LNCAP (cell line): ENCODE measurements at regions not wholly inside any gene's neighbourhood (a gene's known extent, or its start where the extent isn't known, plus 50 kb on each side); places are given as distances from the start of the nearest gene placed in this dataset.

ENCODE experiments used
- TF ChIP-seq, protein P1 (sequence below): fragments of 450-650 bp; IDR thresholded peaks from 2 replicates; pipeline ENCODE4 v1.5.1; 2017; ENCODE audit warnings: mild to moderate bottlenecking

DNA sequence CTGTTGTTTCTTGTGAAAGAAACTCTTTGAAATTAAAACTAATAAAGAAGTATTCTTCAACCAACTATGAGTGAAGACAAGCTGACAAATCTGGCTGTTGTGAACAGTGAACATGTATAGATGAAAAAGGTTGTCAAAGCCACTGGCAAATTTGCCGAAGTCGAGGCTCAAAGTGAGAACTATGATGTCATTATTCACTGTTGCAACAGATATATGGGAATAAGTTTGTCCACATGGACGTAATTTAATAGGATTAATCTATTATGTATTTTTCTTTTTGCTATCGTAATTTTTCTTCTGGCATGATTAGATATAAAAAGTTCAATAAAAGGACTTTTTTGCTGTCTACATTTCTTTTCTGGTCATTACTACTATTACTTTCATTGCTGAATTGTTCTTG, 223.2 kb upstream of the ZNF507 start:
- TF ChIP-seq, protein P1, sequence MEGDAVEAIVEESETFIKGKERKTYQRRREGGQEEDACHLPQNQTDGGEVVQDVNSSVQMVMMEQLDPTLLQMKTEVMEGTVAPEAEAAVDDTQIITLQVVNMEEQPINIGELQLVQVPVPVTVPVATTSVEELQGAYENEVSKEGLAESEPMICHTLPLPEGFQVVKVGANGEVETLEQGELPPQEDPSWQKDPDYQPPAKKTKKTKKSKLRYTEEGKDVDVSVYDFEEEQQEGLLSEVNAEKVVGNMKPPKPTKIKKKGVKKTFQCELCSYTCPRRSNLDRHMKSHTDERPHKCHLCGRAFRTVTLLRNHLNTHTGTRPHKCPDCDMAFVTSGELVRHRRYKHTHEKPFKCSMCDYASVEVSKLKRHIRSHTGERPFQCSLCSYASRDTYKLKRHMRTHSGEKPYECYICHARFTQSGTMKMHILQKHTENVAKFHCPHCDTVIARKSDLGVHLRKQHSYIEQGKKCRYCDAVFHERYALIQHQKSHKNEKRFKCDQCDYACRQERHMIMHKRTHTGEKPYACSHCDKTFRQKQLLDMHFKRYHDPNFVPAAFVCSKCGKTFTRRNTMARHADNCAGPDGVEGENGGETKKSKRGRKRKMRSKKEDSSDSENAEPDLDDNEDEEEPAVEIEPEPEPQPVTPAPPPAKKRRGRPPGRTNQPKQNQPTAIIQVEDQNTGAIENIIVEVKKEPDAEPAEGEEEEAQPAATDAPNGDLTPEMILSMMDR = no peak

DNA sequence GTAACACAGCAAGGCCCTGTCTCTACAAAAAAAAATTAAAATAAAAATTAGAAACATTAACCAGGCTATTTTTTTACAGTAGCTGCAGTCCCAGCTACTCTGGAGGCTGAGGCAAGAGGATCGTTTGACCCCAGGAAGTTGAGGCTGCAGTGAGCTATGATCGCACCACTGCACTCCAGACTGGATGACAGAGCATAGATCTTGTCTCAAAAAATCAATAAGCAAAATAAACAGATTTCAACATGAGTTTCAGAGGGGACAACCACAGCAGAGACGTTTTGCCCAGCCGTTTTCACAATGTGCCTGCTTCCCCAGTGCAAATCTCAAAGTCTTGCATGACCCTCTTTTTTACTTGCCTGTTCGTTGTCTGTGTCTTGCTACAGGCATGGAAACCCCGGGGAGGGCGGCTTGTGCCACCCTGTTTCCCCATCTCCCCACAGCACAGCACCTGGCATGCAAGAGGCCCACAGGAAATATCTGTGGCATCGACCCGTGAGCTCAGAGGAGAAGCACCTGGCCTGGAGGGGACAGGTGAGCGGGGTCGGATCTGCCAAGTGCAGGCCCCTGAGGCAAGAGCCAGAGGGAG, 222.0 kb upstream of the ZNF507 start:
- TF ChIP-seq, protein P1 = no peak

DNA sequence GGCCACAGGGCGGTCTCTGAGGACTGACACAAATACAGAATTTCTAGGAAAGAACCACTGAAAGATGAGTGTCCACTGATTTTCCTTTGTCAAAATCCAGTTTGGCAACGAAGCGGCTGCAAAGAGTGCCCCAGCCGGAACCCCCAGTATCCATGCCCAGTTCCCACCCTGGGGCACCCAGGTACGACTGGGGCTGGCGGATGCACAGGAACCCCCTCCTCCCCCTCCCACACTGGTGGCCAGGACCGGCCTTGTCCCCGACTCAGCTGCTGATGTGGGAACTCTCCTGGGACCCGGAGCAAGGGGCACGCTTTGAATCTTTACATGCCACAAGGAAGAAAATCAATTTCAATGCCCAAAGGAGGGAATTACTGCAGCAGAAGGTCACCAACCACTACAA, 220.8 kb upstream of the ZNF507 start:
- TF ChIP-seq, protein P1 = no peak

DNA sequence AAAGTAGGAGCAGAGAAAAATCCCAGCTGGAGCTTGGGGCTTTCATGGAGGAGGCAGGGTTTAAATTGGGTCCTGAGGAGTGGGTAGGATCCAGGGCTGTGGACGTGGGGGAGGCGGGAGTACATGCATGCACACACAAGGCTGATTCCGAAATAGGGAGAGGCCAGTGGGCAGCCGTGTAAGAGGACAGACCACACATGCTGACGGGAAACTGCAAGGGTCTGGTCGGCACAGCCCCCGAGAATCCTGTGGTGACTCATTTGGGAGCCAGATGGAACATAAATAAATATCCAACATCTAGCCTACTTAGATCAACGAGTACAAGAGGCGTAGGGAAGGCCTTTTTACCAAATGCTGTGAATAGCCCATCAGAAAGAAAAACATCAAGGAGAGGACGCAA, 216.3 kb upstream of the ZNF507 start:
- TF ChIP-seq, protein P1 = no peak

DNA sequence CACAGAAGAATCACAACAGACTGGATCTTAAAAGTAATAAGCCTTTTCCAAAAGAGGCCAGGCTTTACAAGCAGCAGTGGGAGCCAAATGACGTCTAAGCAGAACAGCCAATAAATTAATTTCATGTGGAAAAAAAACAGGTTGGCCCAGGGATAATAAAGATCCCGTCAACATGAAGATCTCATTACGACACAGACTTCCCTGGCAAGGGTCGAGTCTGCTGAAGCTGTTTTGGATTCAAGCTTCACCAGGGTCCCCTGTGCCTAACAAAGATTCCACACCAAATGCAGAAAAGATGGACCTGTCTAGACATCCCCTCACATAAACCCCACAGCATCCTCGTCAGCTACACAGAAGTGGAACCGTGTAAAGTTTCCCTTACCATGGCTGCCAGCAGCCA, 215.1 kb upstream of the ZNF507 start:
- TF ChIP-seq, protein P1 = no peak

DNA sequence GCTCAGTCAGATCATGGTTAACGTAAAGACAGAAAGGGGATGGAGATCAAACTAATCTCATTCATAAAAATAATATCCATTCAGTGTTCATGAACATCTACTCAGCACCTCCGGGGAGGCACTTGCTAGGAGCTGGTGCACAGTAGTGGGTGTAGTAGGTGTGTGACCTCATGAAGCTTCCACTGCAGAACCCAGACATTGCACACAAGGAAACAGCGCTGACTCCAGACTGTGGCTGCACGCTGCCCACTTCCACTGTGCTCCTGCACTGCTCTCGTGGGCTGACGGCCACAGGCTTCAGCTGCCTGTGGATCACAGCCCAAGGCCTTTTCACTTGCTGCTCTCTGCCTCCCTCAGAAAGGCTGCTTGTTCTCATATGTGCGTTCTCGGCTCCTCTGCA, 214.4 kb upstream of the ZNF507 start:
- TF ChIP-seq, protein P1 = no peak

DNA sequence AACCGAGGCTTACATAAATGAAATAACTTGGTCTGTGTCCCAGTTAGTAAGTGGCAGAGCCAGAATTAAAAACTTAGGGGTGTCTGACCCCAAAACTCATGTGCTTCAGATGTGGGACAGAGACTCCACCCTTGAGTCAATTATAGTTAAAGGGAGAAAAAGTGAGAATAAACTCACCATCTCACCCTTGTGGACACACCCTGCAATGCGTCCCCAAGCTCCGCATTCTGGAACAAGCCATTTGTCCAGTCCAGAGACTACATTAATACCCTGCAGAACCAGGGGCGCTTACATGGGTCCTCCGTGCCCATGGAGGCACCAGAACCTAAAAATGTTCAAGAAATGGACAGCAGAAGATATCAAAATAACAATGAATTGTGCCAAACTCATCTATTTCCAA, 207.0 kb upstream of the ZNF507 start:
- TF ChIP-seq, protein P1 = no peak

DNA sequence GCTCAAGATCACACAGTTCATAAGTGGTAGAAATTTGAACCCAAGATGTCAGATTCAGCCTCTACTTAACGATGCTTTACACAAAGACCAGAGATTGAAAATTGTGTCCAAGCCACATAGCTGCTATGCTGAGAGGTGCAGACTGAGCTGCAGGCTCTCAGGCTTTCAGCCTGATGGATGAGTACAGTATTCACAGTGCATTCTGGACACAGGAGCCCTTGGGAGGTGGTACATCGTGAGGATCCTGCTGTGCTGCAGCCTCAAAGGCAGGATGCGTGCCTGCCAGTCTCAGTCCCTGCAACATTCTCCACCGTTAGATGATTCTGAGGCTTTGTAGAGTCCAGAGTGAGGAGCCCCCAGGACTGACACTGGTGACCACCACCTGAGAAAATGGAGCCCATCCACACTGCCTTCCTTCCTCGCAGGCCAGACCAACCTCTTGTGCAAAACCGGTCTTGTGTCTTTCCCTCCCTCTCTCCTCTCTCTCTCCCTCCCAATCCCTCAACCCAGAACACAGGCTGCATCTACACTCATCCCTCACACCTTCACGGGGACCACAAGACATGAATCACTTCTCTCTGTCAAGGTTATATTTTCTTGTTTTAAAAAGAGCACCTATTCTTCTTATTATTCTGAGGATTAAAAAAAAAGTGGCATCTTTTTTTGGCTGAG, 203.4 kb upstream of the ZNF507 start:
- TF ChIP-seq, protein P1 = no peak
